ENCODE measurements at regions not wholly inside any gene's neighbourhood (a gene's known extent, or its start where the extent isn't known, plus 50 kb on each side); places are given as distances from the start of the nearest gene placed in this dataset.

DNA sequence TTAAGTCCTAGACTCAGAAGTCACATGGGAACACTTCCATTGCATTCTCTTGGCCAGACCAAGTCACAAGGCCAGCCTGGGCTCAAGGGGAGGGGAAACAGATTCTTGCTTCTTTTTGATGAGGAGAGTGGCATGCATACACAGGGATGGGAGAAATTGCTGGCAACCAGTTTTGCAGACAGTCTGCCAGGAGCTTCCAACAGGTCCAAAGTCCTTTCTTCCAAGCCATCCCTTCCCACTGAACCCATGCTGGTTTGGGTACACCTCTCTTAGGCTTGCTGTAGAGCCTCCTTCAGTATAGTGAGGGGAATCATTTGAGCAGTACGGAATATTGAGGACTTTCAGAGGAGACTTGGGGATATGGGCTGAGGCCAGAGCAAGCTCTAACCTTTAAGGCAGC, 267.8 kb downstream of the BCOR start:
- no peak for TF ChIP-seq RAD21 (conservative IDR thresholded peaks at IDR 0.05)
- TF ChIP-seq CTCF (IDR thresholded peaks at IDR 0.05; ENCODE audit: poor library complexity, severe bottlenecking): no peak
- no peak for TF ChIP-seq TAF1 (IDR thresholded peaks at IDR 0.05; ENCODE audit: low read depth)
- TF ChIP-seq POLR2AphosphoS5 (IDR thresholded peaks at IDR 0.05): no peak
- TF ChIP-seq REST (IDR thresholded peaks at IDR 0.05; ENCODE audit: borderline replicate concordance): no peak
- TF ChIP-seq SMC3 (conservative IDR thresholded peaks at IDR 0.05; ENCODE audit: poor library complexity): no peak
